Adipocyte (in vitro differentiated cells): ENCODE measurements at regions not wholly inside any gene's neighbourhood (a gene's known extent, or its start where the extent isn't known, plus 50 kb on each side); places are given as distances from the start of the nearest gene placed in this dataset.
"Not testable (repeated sequence)": the region's sequence is repeated elsewhere in the genome, so short reads cannot be mapped to it uniquely, and the experiment has no call there.

Experiments used
- DNase-seq: peaks from one replicate; pipeline ENCODE4 v3.0.0-alpha.2; 2015; ENCODE audit warnings: low read depth
- H3K27me3 ChIP-seq: replicated peaks from 2 replicates; pipeline ENCODE4 v1.7.0; 2013; ENCODE audit warnings: mild to moderate bottlenecking, low read length, moderate library complexity; ENCODE audit not compliant: control insufficient read depth, insufficient read depth
- H3K36me3 ChIP-seq: 2 replicates; pipeline ENCODE4 v1.7.0; 2013; ENCODE audit warnings: low read length, mild to moderate bottlenecking, moderate library complexity; ENCODE audit not compliant: control insufficient read depth, insufficient read depth, severe bottlenecking
- H3K4me1 ChIP-seq: 2 replicates; pipeline ENCODE4 v1.7.0; 2013; ENCODE audit warnings: mild to moderate bottlenecking, low read length, moderate library complexity; ENCODE audit not compliant: control insufficient read depth, insufficient read depth
- H3K4me3 ChIP-seq: 2 replicates; pipeline ENCODE4 v1.7.0; 2013; ENCODE audit warnings: mild to moderate bottlenecking, low read length, moderate library complexity
- H3K9ac ChIP-seq: 2 replicates; pipeline ENCODE4 v1.7.0; 2013; ENCODE audit warnings: mild to moderate bottlenecking, low read length, moderate library complexity
- H3K9me3 ChIP-seq: 2 replicates; pipeline ENCODE4 v1.7.0; 2013; ENCODE audit warnings: mild to moderate bottlenecking, low read length, moderate library complexity; ENCODE audit not compliant: control insufficient read depth

DNA sequence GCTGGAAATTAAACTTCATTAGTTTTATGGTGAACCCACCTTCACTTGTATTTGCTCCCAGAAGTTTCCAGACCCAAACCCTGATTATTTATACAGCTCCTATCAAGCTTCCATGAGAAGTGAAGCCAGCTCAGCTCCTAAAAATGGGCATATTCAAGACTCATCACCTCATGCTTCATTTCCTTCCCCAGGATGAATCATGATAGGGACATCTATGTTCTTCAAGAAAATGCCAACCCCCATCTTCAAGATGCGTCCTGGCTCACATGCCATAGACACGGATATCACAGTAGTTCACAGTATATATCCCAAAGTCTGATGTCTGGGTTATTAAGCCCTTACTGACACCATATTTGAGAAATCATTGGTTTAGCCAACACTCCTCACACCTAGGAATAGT, 217.6 kb downstream of the NPR3 start:
- Histone ChIP-seq H3K4me1 (peaks cover 11% of the 10 kb centered on the region), H3K4me3 (no peak overlapping the region), H3K36me3 (no peaks in the 10 kb centered on the region), H3K9me3 (no peaks in the 10 kb centered on the region), H3K9ac (no peak overlapping the region), H3K27me3 (no peaks in the 10 kb centered on the region)
- peak; percentile 7 for DNase-seq

DNA sequence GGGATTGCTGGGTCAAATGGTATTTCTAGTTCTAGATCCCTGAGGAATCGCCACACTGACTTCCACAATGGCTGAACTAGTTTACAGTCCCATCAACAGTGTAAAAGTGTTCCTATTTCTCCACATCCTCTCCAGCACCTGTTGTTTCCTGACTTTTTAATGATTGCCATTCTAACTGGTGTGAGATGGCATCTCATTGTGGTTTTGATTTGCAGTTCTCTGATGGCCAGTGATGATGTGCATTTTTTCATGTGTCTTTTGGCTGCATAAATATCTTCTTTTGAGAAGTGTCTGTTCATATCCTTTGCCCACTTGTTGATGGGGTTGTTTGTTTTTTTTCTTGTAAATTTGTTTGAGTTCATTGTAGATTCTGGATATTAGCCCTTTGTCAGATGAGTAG, 220.3 kb downstream of the NPR3 start:
- H3K4me1 ChIP-seq: peaks cover 30% of the 10 kb centered on the region
- H3K9ac ChIP-seq, H3K9me3 ChIP-seq, H3K4me3 ChIP-seq, DNase-seq, H3K27me3 ChIP-seq, H3K36me3 ChIP-seq: not testable (repeated sequence)

DNA sequence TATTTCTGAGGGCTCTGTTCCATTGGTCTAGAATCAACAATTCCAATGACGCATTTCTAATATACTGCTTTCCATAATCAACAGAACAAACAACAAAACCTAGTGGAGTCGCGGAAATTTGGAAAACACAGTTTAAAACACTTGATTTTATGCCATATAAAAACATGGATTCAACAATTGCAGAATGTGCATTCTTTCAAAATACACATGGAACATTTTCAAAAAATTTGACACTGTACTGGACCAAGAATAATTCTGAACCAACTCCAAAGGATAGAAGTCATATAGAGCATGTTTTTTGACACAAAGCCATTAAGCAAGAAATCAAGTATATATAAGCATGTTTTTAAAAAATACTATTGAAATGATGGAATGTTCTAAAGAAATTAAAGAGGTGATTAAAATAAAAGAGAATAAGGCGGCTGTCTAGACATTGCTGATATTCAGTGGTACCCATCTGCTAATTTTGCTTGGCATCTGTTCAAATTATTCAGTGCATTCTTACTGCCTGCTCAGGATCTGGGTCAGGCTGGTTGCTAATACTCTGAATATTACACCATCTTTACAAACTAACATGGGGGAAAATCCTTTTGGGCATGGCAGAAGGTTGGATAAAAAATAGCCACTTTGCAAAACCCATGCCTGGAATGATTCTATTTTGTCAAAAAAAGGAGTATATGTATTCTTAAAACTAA, 221.3 kb downstream of the NPR3 start:
- Histone ChIP-seq H3K9ac (peak overlapping the region; percentile 9), H3K4me1 (peaks cover 30% of the 10 kb centered on the region)
- peak; percentile 31 for DNase-seq

DNA sequence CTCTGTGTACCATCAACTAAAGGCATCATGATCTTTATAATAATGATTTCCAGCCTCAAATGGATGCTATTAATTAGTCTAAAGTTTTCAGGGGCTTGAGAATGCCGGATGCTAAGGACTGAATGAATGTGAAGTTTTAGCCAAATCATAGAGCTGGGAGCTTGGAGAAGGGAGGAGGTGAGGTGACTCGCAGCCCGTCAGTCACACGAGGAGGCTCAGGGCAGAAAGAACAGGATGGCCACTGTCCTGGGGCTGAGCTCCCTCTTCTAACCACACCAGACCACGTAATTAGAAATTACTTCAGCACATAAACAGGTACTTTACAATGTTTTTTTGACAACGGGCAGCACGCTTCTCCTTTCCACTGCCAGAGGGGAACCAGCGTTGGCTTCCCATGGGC, 222.6 kb downstream of the NPR3 start:
- Histone ChIP-seq H3K9me3 (no peaks in the 10 kb centered on the region), H3K9ac (no peak overlapping the region), H3K4me1 (peaks cover 30% of the 10 kb centered on the region), H3K4me3 (no peak overlapping the region), H3K36me3 (no peaks in the 10 kb centered on the region), H3K27me3 (no peaks in the 10 kb centered on the region)
- no peak for DNase-seq

More for the DNA sequence above, 221.3 kb downstream of the NPR3 start:
- Histone ChIP-seq H3K27me3 (no peaks in the 10 kb centered on the region), H3K4me3 (no peak overlapping the region), H3K36me3 (no peaks in the 10 kb centered on the region), H3K9me3 (no peaks in the 10 kb centered on the region)

DNA sequence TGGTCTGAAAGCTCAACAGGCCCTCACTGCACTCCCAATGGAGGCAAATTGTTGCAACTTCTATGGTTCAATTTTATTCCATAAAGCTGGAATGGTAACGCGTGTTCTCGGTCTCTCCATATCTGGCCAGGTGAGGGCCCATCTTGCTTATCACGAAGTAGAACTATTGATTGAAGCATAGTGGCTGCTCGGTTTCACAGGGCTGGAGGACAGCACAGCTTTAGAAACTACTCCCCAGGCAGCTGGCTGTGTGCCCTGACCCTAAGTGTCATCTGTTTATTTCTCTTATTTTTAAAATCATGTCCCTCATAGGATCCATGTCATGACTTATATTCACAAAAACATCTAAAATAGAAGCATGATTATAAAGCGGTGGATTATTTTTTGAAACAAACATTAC, 223.4 kb downstream of the NPR3 start:
- DNase-seq: no peak
- Histone ChIP-seq H3K4me3 (no peak overlapping the region), H3K27me3 (no peaks in the 10 kb centered on the region), H3K36me3 (no peaks in the 10 kb centered on the region), H3K9me3 (no peaks in the 10 kb centered on the region), H3K4me1 (peaks cover 30% of the 10 kb centered on the region), H3K9ac (no peak overlapping the region)

DNA sequence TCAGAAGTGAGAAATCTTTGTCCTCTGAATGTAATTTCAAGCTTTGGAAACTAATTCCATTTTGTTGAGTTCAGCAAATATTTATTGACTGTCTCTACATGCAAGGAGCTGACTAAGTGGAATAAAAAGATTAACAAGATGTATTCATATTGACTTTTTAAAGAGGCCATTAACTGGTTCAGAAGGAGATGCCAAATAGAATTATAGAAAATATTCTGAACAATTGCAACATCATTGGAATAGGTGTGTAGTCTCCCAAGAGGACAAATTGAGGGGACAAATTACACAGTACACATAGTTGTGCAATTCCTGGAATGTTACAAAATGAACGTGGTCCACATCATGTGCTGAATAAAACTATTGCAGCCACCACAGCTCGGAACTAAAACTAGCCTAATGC, 224.2 kb downstream of the NPR3 start:
- Histone ChIP-seq H3K27me3 (no peaks in the 10 kb centered on the region), H3K36me3 (no peaks in the 10 kb centered on the region), H3K9ac (no peak overlapping the region), H3K4me1 (peaks cover 30% of the 10 kb centered on the region), H3K4me3 (peak overlapping the region; percentile 11), H3K9me3 (no peaks in the 10 kb centered on the region)
- peak; percentile 27 for DNase-seq

DNA sequence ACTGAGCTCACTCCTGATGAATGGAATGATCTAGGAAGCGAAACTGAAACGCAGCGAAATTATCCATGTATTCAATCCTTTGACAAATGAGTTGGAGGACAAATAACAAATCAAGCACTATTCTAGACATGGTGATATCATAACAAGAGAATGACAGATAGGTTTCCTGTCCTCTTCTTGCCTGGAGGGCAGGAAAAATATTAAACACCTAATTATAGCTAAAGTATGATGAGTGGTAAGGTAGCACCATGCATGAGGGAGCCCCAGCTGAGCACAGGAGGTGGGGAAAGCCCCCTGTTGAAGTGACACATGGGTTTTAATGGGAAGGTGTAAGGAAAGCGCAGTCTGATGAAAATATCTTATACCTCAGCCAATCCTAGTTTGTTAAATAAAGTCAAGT, 225.2 kb downstream of the NPR3 start:
- H3K4me3 ChIP-seq: no peak overlapping the region

DNA sequence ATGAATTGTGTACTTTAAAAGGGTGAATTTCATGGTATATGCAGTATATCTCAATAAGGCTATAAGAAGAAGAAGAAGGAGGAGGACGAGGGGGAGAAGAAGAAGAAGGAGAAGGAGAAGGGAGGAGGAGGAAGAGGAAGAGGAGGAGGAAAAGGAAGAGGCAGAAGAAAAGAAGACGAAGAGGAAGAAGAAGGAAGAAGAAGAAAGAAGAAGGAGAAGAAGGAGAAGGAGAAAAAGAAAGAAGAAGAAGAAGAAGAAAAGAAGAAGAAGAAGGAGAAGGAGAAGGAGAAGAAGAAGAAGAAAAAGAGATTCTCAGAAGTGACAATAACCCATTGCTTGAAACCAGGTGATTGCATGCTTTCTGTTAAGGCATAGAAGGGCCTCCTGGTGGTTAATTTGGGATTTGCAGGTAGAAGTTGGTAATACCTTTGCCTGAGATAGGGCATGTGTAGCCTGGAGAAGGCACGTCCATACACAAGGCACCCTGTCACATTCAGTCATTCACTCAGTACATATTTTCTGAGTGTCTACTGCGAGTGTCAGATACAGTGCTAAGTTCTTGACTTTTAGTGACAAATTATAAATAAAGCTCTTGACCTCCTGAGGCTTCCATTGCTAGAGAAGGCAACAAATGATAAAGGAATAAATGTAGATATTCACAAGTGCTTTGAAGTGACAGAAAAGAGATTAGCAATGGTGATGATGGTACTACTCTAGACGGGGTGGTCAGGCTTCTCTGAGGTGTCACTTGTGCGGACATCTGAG, 231.3 kb downstream of the NPR3 start:
- no peaks in the 10 kb centered on the region for H3K4me1 ChIP-seq

More for the DNA sequence above, 225.2 kb downstream of the NPR3 start:
- H3K36me3 ChIP-seq: no peaks in the 10 kb centered on the region
- no peak overlapping the region for H3K9ac ChIP-seq
- no peak for DNase-seq
- peaks cover 30% of the 10 kb centered on the region for H3K4me1 ChIP-seq
- no peaks in the 10 kb centered on the region for H3K9me3 ChIP-seq
- no peaks in the 10 kb centered on the region for H3K27me3 ChIP-seq

DNA sequence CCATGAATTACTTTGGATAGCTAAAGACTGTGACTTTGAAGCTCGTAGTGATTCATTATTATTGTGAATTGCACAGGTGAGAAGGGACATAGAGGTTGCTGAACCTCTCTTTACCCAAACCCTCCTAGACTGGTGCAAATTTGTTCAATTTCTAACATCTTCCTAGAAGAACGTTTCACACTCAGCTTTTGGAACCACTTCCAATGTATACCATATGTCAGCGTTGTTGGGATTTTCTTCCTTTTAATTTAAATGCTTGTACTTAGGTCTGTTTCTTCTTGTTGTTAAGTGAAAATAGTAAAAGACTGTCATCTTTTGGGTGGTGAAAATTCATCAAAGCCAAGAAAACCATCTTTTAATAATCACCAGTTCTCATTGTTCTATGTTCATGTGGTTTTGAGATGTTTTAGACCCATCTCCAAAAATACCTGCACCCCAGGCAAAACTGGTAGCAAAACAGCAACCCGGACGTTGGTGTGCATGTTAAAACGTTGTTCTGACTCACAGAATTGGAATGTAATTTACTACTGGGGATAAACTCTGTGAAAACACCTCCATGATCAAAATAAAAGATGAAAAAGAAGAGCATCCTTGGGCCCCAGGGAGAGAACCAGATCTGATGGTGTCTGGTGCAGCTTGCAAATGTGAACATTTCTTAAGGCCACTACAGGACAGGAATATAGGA, 238.3 kb downstream of the NPR3 start:
- no peak overlapping the region for H3K9ac ChIP-seq
- no peaks in the 10 kb centered on the region for H3K36me3 ChIP-seq
- H3K27me3 ChIP-seq: no peaks in the 10 kb centered on the region
- H3K9me3 ChIP-seq: no peaks in the 10 kb centered on the region
- no peak overlapping the region for H3K4me3 ChIP-seq
- H3K4me1 ChIP-seq: no peaks in the 10 kb centered on the region
- no peak for DNase-seq

More for the DNA sequence above, 231.3 kb downstream of the NPR3 start:
- Histone ChIP-seq H3K4me3 (no peak overlapping the region), H3K9me3 (no peaks in the 10 kb centered on the region), H3K27me3 (no peaks in the 10 kb centered on the region), H3K9ac (no peak overlapping the region), H3K36me3 (no peaks in the 10 kb centered on the region)
- DNase-seq: no peak

DNA sequence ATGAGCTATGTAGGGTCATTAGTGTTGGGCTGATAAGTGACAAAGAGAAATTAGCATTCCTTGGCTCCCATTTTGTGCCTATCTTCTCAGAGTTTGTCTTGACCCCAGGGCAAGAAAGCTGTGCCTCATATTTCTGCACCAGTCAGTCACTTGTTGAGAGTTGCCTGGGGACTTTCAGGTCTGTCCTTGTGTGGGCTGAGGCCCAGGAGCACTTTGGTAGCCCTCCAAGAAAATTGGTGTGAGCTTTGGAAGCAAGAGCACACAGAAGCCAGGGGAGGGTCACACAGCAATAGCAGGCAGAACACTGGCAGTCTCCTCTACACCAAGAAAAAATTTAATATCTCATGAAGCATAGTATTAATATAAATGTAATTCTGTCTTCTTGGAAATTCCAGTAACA, 239.9 kb downstream of the NPR3 start:
- Histone ChIP-seq H3K4me3 (no peak overlapping the region), H3K9ac (no peak overlapping the region), H3K9me3 (no peaks in the 10 kb centered on the region), H3K27me3 (no peaks in the 10 kb centered on the region), H3K4me1 (no peaks in the 10 kb centered on the region), H3K36me3 (no peaks in the 10 kb centered on the region)
- no peak for DNase-seq

DNA sequence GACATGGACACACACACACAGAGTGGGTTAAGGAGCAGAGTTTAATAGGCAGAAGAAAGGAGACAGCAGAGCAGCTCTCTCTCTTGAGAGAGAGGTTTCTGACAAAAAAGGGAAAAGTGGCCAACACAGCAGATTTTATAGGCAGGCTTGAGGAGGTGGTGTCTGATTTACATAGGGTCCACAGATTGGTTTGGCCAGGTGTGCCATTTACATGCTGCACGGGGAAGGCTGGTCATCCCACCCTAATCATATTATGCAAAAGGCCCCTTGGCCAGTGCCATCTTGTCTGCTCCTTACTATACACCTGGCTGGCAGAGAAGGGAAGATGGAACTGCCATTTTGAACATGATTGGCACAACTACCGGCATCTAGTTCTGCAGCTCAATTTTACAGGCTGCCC, 240.8 kb downstream of the NPR3 start:
- H3K9ac ChIP-seq: no peak overlapping the region
- no peaks in the 10 kb centered on the region for H3K36me3 ChIP-seq
- no peak for DNase-seq
- H3K4me3 ChIP-seq: no peak overlapping the region
- no peaks in the 10 kb centered on the region for H3K9me3 ChIP-seq
- no peaks in the 10 kb centered on the region for H3K27me3 ChIP-seq
- H3K4me1 ChIP-seq: no peaks in the 10 kb centered on the region
